ENCODE measurements at regions not wholly inside any gene's neighbourhood (a gene's known extent, or its start where the extent isn't known, plus 50 kb on each side); places are given as distances from the start of the nearest gene placed in this dataset.

GRCh38 chr3:464255-464654, 267.7 kb downstream of the CHL1 start:
- ATAC-seq = no peak
- POLR2A ChIA-PET = no interaction called here

GRCh38 chr3:468172-468571, 271.6 kb downstream of the CHL1 start:
- CTCF ChIA-PET = no interaction called here
- H3K4me2 ChIP-seq = no peak overlapping the region
- no peak for TF ChIP-seq HES2 (IDR thresholded peaks at IDR 0.05)
- TF ChIP-seq RNF2 (IDR thresholded peaks at IDR 0.05; ENCODE audit: borderline replicate concordance, low read depth) = no peak
- TF ChIP-seq HEYL (CRISPR knock-in tag; IDR thresholded peaks at IDR 0.05) = no peak
- TF ChIP-seq CTCF (IDR thresholded peaks at IDR 0.05) = 0 out of 3 replicates have a peak, but pooled peaks have one; percentile 7
- no peak for TF ChIP-seq RAD21 (conservative IDR thresholded peaks at IDR 0.05 in 1 of 2, IDR thresholded peaks at IDR 0.05 in 1 of 2)
- no peak for TF ChIP-seq GATA3 (IDR thresholded peaks at IDR 0.05; ENCODE audit: borderline replicate concordance)
- TF ChIP-seq NPAS2 (CRISPR knock-in tag; IDR thresholded peaks at IDR 0.05; ENCODE audit: borderline replicate concordance) = no peak
- no peak for TF ChIP-seq JUN (IDR thresholded peaks at IDR 0.05)
- no peak overlapping the region for H3K4me3 ChIP-seq
- POLR2A ChIA-PET = no interaction called here
- ATAC-seq (no peak), DNase-seq (ENCODE audit: low read depth in 1 of 2, low spot score in 1 of 2) (peak in 1 of 2 experiments; percentile 1), FAIRE-seq (no peak)
- no peaks in the 10 kb centered on the region for H3K9me3 ChIP-seq
- no peak overlapping the region for H3K27ac ChIP-seq
- WGBS (ENCODE audit: missing lambda C conversion rate) = 8% methylated on average over 5 of the region's 5 CpGs
- H3K4me1 ChIP-seq = no peaks in the 10 kb centered on the region

More at GRCh38 chr3:464255-464654, 267.7 kb downstream of the CHL1 start:
- WGBS (ENCODE audit: missing lambda C conversion rate) = 42% methylated on average over 3 of the region's 3 CpGs
- FAIRE-seq = no peak
- no peak overlapping the region for H3K4me3 ChIP-seq
- H3K9me3 ChIP-seq = no peaks in the 10 kb centered on the region
- CTCF ChIA-PET = no interaction called here
- H3K4me2 ChIP-seq = no peak overlapping the region
- DNase-seq (ENCODE audit: low read depth in 1 of 2, low spot score in 1 of 2) = no peak
- no peak for TF ChIP-seq E2F6 (IDR thresholded peaks at IDR 0.05; ENCODE audit: borderline replicate concordance, low read depth)
- TF ChIP-seq FOSL2 (IDR thresholded peaks at IDR 0.05) = no peak
- no peak for TF ChIP-seq FOSL2 (CRISPR knock-in tag; IDR thresholded peaks at IDR 0.05)
- TF ChIP-seq FOXS1 (CRISPR knock-in tag; IDR thresholded peaks at IDR 0.05) = no peak
- H3K4me1 ChIP-seq = no peaks in the 10 kb centered on the region
- H3K27ac ChIP-seq = no peak overlapping the region

- WGBS (ENCODE audit: missing lambda C conversion rate) = 6% methylated on average over 5 of the region's 5 CpGs
- TF ChIP-seq CHD2 (IDR thresholded peaks at IDR 0.05; ENCODE audit: low read length, partially characterized antibody) (no peak), ZNF302 (CRISPR knock-in tag; IDR thresholded peaks at IDR 0.05) (no peak), FOXS1 (CRISPR knock-in tag; IDR thresholded peaks at IDR 0.05) (no peak), NR3C1 (IDR thresholded peaks at IDR 0.05) (no peak), CTCF (IDR thresholded peaks at IDR 0.05) (no peak), RARB (CRISPR knock-in tag; IDR thresholded peaks at IDR 0.05) (no peak), MAZ (IDR thresholded peaks at IDR 0.05; ENCODE audit: borderline replicate concordance, low read depth, low read length) (no peak), CBX8 (IDR thresholded peaks at IDR 0.05) (no peak), JUN (IDR thresholded peaks at IDR 0.05) (no peak), HES2 (IDR thresholded peaks at IDR 0.05) (no peak), CEBPB (IDR thresholded peaks at IDR 0.05) (no peak), ESRRA (IDR thresholded peaks at IDR 0.05; ENCODE audit: borderline replicate concordance, low read length) (no peak), FOSL2 (IDR thresholded peaks at IDR 0.05) (no peak), FOSL2 (CRISPR knock-in tag; IDR thresholded peaks at IDR 0.05) (no peak), REST (IDR thresholded peaks at IDR 0.05) (no peak)
- Histone ChIP-seq H3K4me2 (no peak overlapping the region), H3K4me3 (no peak overlapping the region), H3K9me3 (no peaks in the 10 kb centered on the region), H3K4me1 (no peaks in the 10 kb centered on the region), H3K27ac (no peak overlapping the region)
- ChIA-PET CTCF (no interaction called here), POLR2A (no interaction called here)
- no peak for DNase-seq (ENCODE audit: low read depth in 1 of 2, low spot score in 1 of 2)
- ATAC-seq = no peak
- FAIRE-seq = no peak
Measured at GRCh38 chr3:473033-473800, 276.7 kb downstream of the CHL1 start.
